ENCODE measurements at regions not wholly inside any gene's neighbourhood (a gene's known extent, or its start where the extent isn't known, plus 50 kb on each side); places are given as distances from the start of the nearest gene placed in this dataset.

- TF ChIP-seq CTCF (IDR thresholded peaks at IDR 0.05; ENCODE audit: insufficient read depth, low read depth, low read length) (no peak), EZH2 (IDR thresholded peaks at IDR 0.05; ENCODE audit: insufficient read depth, low read length) (no peak)
Observed at GRCh38 chr3:72625602-72626337, 222.5 kb downstream of the SHQ1 start.

Measured in astrocyte (in vitro differentiated cells and primary cell).